ENCODE measurements at regions not wholly inside any gene's neighbourhood (a gene's known extent, or its start where the extent isn't known, plus 50 kb on each side); places are given as distances from the start of the nearest gene placed in this dataset.
"Not testable (repeated sequence)": the region's sequence is repeated elsewhere in the genome, so short reads cannot be mapped to it uniquely, and the experiment has no call there.

- intact Hi-C loops (cut with DNase I): no loop called here
- H3K27me3 ChIP-seq (ENCODE audit: low read depth): peaks cover 16% of the 10 kb centered on the region
- no peak for ATAC-seq
Observed at GRCh38 chr20:5467086-5467485, 143.7 kb downstream of the GPCPD1 start.

DNA sequence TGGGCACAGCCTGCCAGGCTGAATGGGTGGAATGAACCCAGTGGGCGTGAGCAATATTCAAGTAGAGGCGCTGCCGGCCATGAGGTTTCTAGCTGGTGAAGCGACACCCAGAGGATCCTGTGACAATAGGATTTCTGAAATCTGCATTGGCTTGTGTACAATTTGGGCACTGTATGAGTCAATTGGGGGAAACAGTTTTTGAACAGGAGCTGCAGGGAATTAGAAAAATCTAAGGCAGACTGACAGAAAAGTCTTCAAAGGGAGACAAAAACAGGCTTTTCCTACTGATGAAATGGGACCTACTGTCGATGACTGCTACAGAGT lies 145.2 kb downstream of the GPCPD1 start:
- Histone ChIP-seq H3K9me3 (no peaks in the 10 kb centered on the region), H3K4me3 (no peak overlapping the region), H3K36me3 (no peaks in the 10 kb centered on the region), H3K27me3 (ENCODE audit: low read depth) (peaks cover 16% of the 10 kb centered on the region), H3K4me1 (no peaks in the 10 kb centered on the region), H3K27ac (no peak overlapping the region)
- intact Hi-C loops (cut with DNase I): no loop called here
- DNase-seq (no peak), ATAC-seq (no peak)
- TF ChIP-seq, protein P1, sequence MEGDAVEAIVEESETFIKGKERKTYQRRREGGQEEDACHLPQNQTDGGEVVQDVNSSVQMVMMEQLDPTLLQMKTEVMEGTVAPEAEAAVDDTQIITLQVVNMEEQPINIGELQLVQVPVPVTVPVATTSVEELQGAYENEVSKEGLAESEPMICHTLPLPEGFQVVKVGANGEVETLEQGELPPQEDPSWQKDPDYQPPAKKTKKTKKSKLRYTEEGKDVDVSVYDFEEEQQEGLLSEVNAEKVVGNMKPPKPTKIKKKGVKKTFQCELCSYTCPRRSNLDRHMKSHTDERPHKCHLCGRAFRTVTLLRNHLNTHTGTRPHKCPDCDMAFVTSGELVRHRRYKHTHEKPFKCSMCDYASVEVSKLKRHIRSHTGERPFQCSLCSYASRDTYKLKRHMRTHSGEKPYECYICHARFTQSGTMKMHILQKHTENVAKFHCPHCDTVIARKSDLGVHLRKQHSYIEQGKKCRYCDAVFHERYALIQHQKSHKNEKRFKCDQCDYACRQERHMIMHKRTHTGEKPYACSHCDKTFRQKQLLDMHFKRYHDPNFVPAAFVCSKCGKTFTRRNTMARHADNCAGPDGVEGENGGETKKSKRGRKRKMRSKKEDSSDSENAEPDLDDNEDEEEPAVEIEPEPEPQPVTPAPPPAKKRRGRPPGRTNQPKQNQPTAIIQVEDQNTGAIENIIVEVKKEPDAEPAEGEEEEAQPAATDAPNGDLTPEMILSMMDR (IDR thresholded peaks at IDR 0.05): no peak

More at GRCh38 chr20:5467086-5467485, 143.7 kb downstream of the GPCPD1 start:
- no peak for DNase-seq
- no peaks in the 10 kb centered on the region for H3K9me3 ChIP-seq
- no peak overlapping the region for H3K4me3 ChIP-seq
- H3K36me3 ChIP-seq: no peaks in the 10 kb centered on the region
- no peaks in the 10 kb centered on the region for H3K4me1 ChIP-seq
- TF ChIP-seq, protein P1 (IDR thresholded peaks at IDR 0.05): no peak
- no peak overlapping the region for H3K27ac ChIP-seq

GRCh38 chr20:5464901-5465603 lies 145.8 kb downstream of the GPCPD1 start:
- H3K36me3 ChIP-seq: no peaks in the 10 kb centered on the region
- H3K9me3 ChIP-seq: no peaks in the 10 kb centered on the region
- H3K27me3 ChIP-seq (ENCODE audit: low read depth): peaks cover 16% of the 10 kb centered on the region
- intact Hi-C loops (cut with DNase I): no loop called here
- H3K4me1 ChIP-seq: no peaks in the 10 kb centered on the region
- TF ChIP-seq, protein P1 (IDR thresholded peaks at IDR 0.05): no peak
- DNase-seq: no peak
- H3K4me3 ChIP-seq: no peak overlapping the region
- no peak for ATAC-seq
- no peak overlapping the region for H3K27ac ChIP-seq

- intact Hi-C loops (cut with DNase I): no loop called here
- Histone ChIP-seq H3K36me3 (no peaks in the 10 kb centered on the region), H3K9me3 (peaks cover 5% of the 10 kb centered on the region), H3K27me3 (ENCODE audit: low read depth) (peaks cover 16% of the 10 kb centered on the region), H3K4me3 (no peak overlapping the region), H3K4me1 (no peaks in the 10 kb centered on the region), H3K27ac (no peak overlapping the region)
- TF ChIP-seq, protein P1 (IDR thresholded peaks at IDR 0.05): no peak
- ATAC-seq (no peak), DNase-seq (no peak)
Observed at GRCh38 chr20:5463007-5463686, 146.4 kb upstream of the PROKR2 start.

GRCh38 chr20:5453745-5454144 lies 137.0 kb upstream of the PROKR2 start:
- intact Hi-C loops (cut with DNase I); H3K27ac ChIP-seq; H3K36me3 ChIP-seq; ATAC-seq; H3K4me3 ChIP-seq; H3K27me3 ChIP-seq (ENCODE audit: low read depth); H3K9me3 ChIP-seq; DNase-seq; H3K4me1 ChIP-seq: not testable (repeated sequence)

DNA sequence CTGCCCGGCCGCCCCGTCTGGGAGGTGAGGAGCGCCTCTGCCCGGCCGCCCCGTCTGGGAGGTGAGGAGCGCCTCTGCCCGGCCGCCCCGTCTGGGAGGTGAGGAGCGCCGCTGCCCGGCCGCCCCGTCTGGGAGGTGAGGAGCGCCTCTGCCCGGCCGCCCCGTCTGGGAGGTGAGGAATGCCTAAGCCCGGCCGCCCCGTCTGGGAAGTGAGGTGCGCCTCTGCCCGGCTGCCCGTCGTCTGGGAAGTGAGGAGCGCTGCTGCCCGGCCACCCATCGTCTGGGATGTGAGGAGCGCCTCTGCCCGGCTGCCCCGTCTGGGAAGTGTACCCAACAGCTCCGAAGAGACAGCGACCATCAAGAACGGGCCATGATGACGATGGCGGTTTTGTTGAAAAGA lies 136.6 kb upstream of the PROKR2 start:
- H3K27me3 ChIP-seq (ENCODE audit: low read depth); DNase-seq; H3K9me3 ChIP-seq; intact Hi-C loops (cut with DNase I); H3K36me3 ChIP-seq; H3K27ac ChIP-seq; ATAC-seq; H3K4me3 ChIP-seq; H3K4me1 ChIP-seq: not testable (repeated sequence)

GRCh38 chr20:5452691-5453090 lies 135.9 kb upstream of the PROKR2 start:
- H3K27me3 ChIP-seq (ENCODE audit: low read depth); ATAC-seq; H3K27ac ChIP-seq; DNase-seq; H3K36me3 ChIP-seq; H3K4me1 ChIP-seq; intact Hi-C loops (cut with DNase I); H3K9me3 ChIP-seq; H3K4me3 ChIP-seq: not testable (repeated sequence)

- intact Hi-C loops (cut with DNase I); ATAC-seq; H3K36me3 ChIP-seq; H3K4me1 ChIP-seq; H3K27me3 ChIP-seq (ENCODE audit: low read depth); H3K4me3 ChIP-seq; H3K27ac ChIP-seq; H3K9me3 ChIP-seq; DNase-seq: not testable (repeated sequence)
Observed at GRCh38 chr20:5452286-5452685, 135.5 kb upstream of the PROKR2 start.

All from lower lobe of right lung (tissue), 2 donors.